Sigmoid colon (tissue), 4 donors: ENCODE measurements at regions not wholly inside any gene's neighbourhood (a gene's known extent, or its start where the extent isn't known, plus 50 kb on each side); places are given as distances from the start of the nearest gene placed in this dataset.

Experiments
- CTCF ChIP-seq, 4 experiments: fragments of 450-650 bp in 3 of 4; fragments of 200-600 bp in 1 of 4; IDR thresholded peaks; one replicate each; pipeline ENCODE4 v1.5.1; 2016 to 2019; ENCODE audit warnings: antibody characterized with exemption in 4 of 4, mild to moderate bottlenecking in 3 of 4, moderate library complexity in 2 of 4
- EP300 ChIP-seq, 4 donors: sonication (generic); formaldehyde crosslinking; IDR thresholded peaks; one replicate each; pipeline ENCODE4 v1.6.1; 2017; ENCODE audit warnings: antibody characterized with exemption in 4 of 4
- POLR2A ChIP-seq, 2 donors: fragments of 450-650 bp; IDR thresholded peaks; one replicate each; pipeline ENCODE4 v1.6.1; 2016; ENCODE audit warnings: antibody characterized with exemption in 2 of 2, mild to moderate bottlenecking in 2 of 2, moderate library complexity in 2 of 2

- TF ChIP-seq POLR2A (IDR thresholded peaks at IDR 0.05) (no peak), CTCF (IDR thresholded peaks at IDR 0.05) (no peak), EP300 (IDR thresholded peaks at IDR 0.05) (no peak)
These were observed 583.8 kb downstream of the CDH26 start for GRCh38 chr20:60541991-60542390.
